ENCODE measurements at regions not wholly inside any gene's neighbourhood (a gene's known extent, or its start where the extent isn't known, plus 50 kb on each side); places are given as distances from the start of the nearest gene placed in this dataset.

GRCh38 chr2:51145761-51146160 is 113.8 kb upstream of the NRXN1 start:
- no peak overlapping the region for H3K4me3 ChIP-seq
- DNase-seq (ENCODE audit: low spot score) = no peak
- no peak overlapping the region for H3K27ac ChIP-seq
- TF ChIP-seq CTCF (IDR thresholded peaks at IDR 0.05) = no peak

GRCh38 chr2:51120754-51121280 is 88.9 kb upstream of the NRXN1 start:
- Histone ChIP-seq H3K27ac (no peak overlapping the region), H3K4me3 (no peak overlapping the region)
- TF ChIP-seq CTCF (IDR thresholded peaks at IDR 0.05) = no peak
- no peak for DNase-seq (ENCODE audit: low spot score)

GRCh38 chr2:51111532-51111931 is 79.6 kb upstream of the NRXN1 start:
- H3K27ac ChIP-seq = no peak overlapping the region
- H3K4me3 ChIP-seq = no peak overlapping the region
- TF ChIP-seq CTCF (IDR thresholded peaks at IDR 0.05) = no peak
- no peak for DNase-seq (ENCODE audit: low spot score)

GRCh38 chr2:51108794-51109193 is 76.9 kb upstream of the NRXN1 start:
- DNase-seq (ENCODE audit: low spot score) = no peak
- no peak overlapping the region for H3K27ac ChIP-seq
- no peak for TF ChIP-seq CTCF (IDR thresholded peaks at IDR 0.05)
- no peak overlapping the region for H3K4me3 ChIP-seq

- H3K4me3 ChIP-seq = no peak overlapping the region
- no peak for DNase-seq (ENCODE audit: low spot score)
- H3K27ac ChIP-seq = no peak overlapping the region
- TF ChIP-seq CTCF (IDR thresholded peaks at IDR 0.05) = no peak
Observed at GRCh38 chr2:51107841-51108240, 75.9 kb upstream of the NRXN1 start.

- no peak for TF ChIP-seq CTCF (IDR thresholded peaks at IDR 0.05)
- Histone ChIP-seq H3K4me3 (no peak overlapping the region), H3K27ac (no peak overlapping the region)
- DNase-seq (ENCODE audit: low spot score) = no peak
Observed at GRCh38 chr2:51105811-51106210, 73.9 kb upstream of the NRXN1 start.

GRCh38 chr2:51103205-51103604 is 71.3 kb upstream of the NRXN1 start:
- no peak for DNase-seq (ENCODE audit: low spot score)
- no peak for TF ChIP-seq CTCF (IDR thresholded peaks at IDR 0.05)
- H3K4me3 ChIP-seq = no peak overlapping the region

More at GRCh38 chr2:51103205-51103604, 71.3 kb upstream of the NRXN1 start:
- no peak overlapping the region for H3K27ac ChIP-seq
